ENCODE measurements at regions not wholly inside any gene's neighbourhood (a gene's known extent, or its start where the extent isn't known, plus 50 kb on each side); places are given as distances from the start of the nearest gene placed in this dataset.

GRCh38 chr20:11332381-11332780 is 585.3 kb upstream of the BTBD3 start:
- Histone ChIP-seq H3K36me3 (ENCODE audit: control insufficient read depth in 1 of 2, insufficient read depth in 2 of 2, low read length in 2 of 2) (no peaks in the 10 kb centered on the region), H4K20me1 (ENCODE audit: insufficient read depth) (no peaks in the 10 kb centered on the region), H3K79me2 (ENCODE audit: insufficient read depth, low read length) (no peaks in the 10 kb centered on the region), H3K9me2 (ENCODE audit: insufficient read depth) (no peaks in the 10 kb centered on the region), H2AFZ (ENCODE audit: low read depth, low read length, poor library complexity, severe bottlenecking) (no peak overlapping the region), H3K4me1 (ENCODE audit: control insufficient read depth in 1 of 2, insufficient read depth in 2 of 2, low read length in 2 of 2) (no peaks in the 10 kb centered on the region), H3K27ac (ENCODE audit: low read depth, low read length) (no peak overlapping the region), H3K9ac (ENCODE audit: low read length) (no peak overlapping the region), H3K4me2 (ENCODE audit: low read length) (no peak overlapping the region), H3K27me3 (ENCODE audit: insufficient read depth, low read length) (no peaks in the 10 kb centered on the region), H3K9me3 (ENCODE audit: control insufficient read depth in 1 of 2, insufficient read depth in 1 of 2, low read depth in 1 of 2, low read length in 2 of 2) (no peaks in the 10 kb centered on the region), H3K4me3 (replicated peaks in 1 of 2; ENCODE audit: low read depth in 1 of 2, low read length in 2 of 2) (no peak overlapping the region)
- DNase-seq (ENCODE audit: low read depth, low spot score) (no peak), ATAC-seq (no peak)
- no TSS peak for BruUV-seq (replicated peaks)
- RAD21 ChIA-PET (ENCODE audit: low non-redundant PET in 1 of 2, low total read pairs in 2 of 2, uncharacterized antibody in 2 of 2, unreplicated experiment in 2 of 2), result no interaction called here
- POLR2A ChIA-PET, result no interaction called here
- intact Hi-C loops (cut with micrococcal nuclease), result no loop called here
- CTCF ChIA-PET, result no interaction called here
- TF ChIP-seq YY1 (IDR thresholded peaks at IDR 0.05; ENCODE audit: extremely low read depth, insufficient replicate concordance, low read depth, low read length) (no peak), CBX3 (IDR thresholded peaks at IDR 0.05; ENCODE audit: low read depth) (no peak)
- TF ChIP-seq, protein P1, sequence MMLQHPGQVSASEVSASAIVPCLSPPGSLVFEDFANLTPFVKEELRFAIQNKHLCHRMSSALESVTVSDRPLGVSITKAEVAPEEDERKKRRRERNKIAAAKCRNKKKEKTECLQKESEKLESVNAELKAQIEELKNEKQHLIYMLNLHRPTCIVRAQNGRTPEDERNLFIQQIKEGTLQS (IDR thresholded peaks at IDR 0.05), result no peak

DNA sequence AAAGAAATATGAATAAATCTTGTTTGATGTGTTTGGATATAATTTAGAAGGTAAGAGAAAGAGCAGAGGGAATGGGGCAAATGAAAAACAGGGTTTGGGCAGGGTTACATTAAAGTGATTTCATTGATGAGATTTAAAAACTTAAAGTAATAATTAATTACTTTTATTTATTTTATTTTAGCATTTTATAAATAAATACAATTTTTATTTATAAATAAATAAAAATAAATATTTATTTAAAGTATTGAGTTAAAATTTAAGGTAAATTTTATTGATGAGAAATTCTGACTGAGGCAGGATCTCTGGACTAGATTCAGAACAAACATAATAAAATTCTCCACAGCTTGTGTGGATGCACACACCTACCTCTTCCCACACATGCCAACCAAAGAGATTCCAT is 584.1 kb upstream of the BTBD3 start:
- no peaks in the 10 kb centered on the region for H3K4me1 ChIP-seq (ENCODE audit: control insufficient read depth in 1 of 2, insufficient read depth in 2 of 2, low read length in 2 of 2)
- intact Hi-C loops (cut with micrococcal nuclease), result no loop called here
- no peaks in the 10 kb centered on the region for H3K79me2 ChIP-seq (ENCODE audit: insufficient read depth, low read length)
- no peak overlapping the region for H3K4me2 ChIP-seq (ENCODE audit: low read length)
- no peak overlapping the region for H3K9ac ChIP-seq (ENCODE audit: low read length)
- RAD21 ChIA-PET (ENCODE audit: low non-redundant PET in 1 of 2, low total read pairs in 2 of 2, uncharacterized antibody in 2 of 2, unreplicated experiment in 2 of 2), result no interaction called here
- H4K20me1 ChIP-seq (ENCODE audit: insufficient read depth), result no peaks in the 10 kb centered on the region
- DNase-seq (ENCODE audit: low read depth, low spot score), result no peak
- CTCF ChIA-PET, result no interaction called here
- no peak overlapping the region for H3K4me3 ChIP-seq (replicated peaks in 1 of 2; ENCODE audit: low read depth in 1 of 2, low read length in 2 of 2)
- H3K9me3 ChIP-seq (ENCODE audit: control insufficient read depth in 1 of 2, insufficient read depth in 1 of 2, low read depth in 1 of 2, low read length in 2 of 2), result no peaks in the 10 kb centered on the region
- H3K9me2 ChIP-seq (ENCODE audit: insufficient read depth), result no peaks in the 10 kb centered on the region
- no peak for ATAC-seq
- H3K36me3 ChIP-seq (ENCODE audit: control insufficient read depth in 1 of 2, insufficient read depth in 2 of 2, low read length in 2 of 2), result no peaks in the 10 kb centered on the region
- no peak overlapping the region for H2AFZ ChIP-seq (ENCODE audit: low read depth, low read length, poor library complexity, severe bottlenecking)
- POLR2A ChIA-PET, result no interaction called here
- BruUV-seq (replicated peaks), result no TSS peak
- H3K27me3 ChIP-seq (ENCODE audit: insufficient read depth, low read length), result no peaks in the 10 kb centered on the region
- TF ChIP-seq CBX3 (IDR thresholded peaks at IDR 0.05; ENCODE audit: low read depth) (no peak), YY1 (IDR thresholded peaks at IDR 0.05; ENCODE audit: extremely low read depth, insufficient replicate concordance, low read depth, low read length) (no peak), POLR2A (IDR thresholded peaks at IDR 0.05; ENCODE audit: borderline replicate concordance, extremely low read depth, insufficient read depth, insufficient read length) (no peak), EGR1 (IDR thresholded peaks at IDR 0.05; ENCODE audit: low read depth) (no peak), JUND (IDR thresholded peaks at IDR 0.05) (no peak), POLR2AphosphoS5 (IDR thresholded peaks at IDR 0.05; ENCODE audit: low read depth, low read length) (no peak), FOSL1 (IDR thresholded peaks at IDR 0.05; ENCODE audit: low read depth) (no peak), SP1 (IDR thresholded peaks at IDR 0.05; ENCODE audit: low read depth) (no peak), SRF (IDR thresholded peaks at IDR 0.05; ENCODE audit: low read depth) (no peak), TCF7L2 (IDR thresholded peaks at IDR 0.05; ENCODE audit: borderline replicate concordance, extremely low read depth, insufficient read depth, insufficient read length) (no peak)
- TF ChIP-seq, protein P2, sequence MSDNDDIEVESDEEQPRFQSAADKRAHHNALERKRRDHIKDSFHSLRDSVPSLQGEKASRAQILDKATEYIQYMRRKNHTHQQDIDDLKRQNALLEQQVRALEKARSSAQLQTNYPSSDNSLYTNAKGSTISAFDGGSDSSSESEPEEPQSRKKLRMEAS (IDR thresholded peaks at IDR 0.05), result no peak
- TF ChIP-seq, protein P3, sequence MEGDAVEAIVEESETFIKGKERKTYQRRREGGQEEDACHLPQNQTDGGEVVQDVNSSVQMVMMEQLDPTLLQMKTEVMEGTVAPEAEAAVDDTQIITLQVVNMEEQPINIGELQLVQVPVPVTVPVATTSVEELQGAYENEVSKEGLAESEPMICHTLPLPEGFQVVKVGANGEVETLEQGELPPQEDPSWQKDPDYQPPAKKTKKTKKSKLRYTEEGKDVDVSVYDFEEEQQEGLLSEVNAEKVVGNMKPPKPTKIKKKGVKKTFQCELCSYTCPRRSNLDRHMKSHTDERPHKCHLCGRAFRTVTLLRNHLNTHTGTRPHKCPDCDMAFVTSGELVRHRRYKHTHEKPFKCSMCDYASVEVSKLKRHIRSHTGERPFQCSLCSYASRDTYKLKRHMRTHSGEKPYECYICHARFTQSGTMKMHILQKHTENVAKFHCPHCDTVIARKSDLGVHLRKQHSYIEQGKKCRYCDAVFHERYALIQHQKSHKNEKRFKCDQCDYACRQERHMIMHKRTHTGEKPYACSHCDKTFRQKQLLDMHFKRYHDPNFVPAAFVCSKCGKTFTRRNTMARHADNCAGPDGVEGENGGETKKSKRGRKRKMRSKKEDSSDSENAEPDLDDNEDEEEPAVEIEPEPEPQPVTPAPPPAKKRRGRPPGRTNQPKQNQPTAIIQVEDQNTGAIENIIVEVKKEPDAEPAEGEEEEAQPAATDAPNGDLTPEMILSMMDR (IDR thresholded peaks at IDR 0.05 in 2 of 3, conservative IDR thresholded peaks at IDR 0.05 in 1 of 3; ENCODE audit: borderline replicate concordance in 1 of 3, insufficient read depth in 1 of 3, low read depth in 2 of 3, low read length in 2 of 3), result no peak
- H3K27ac ChIP-seq (ENCODE audit: low read depth, low read length), result no peak overlapping the region
